Erythroblast (primary cell): ENCODE measurements at regions not wholly inside any gene's neighbourhood (a gene's known extent, or its start where the extent isn't known, plus 50 kb on each side); places are given as distances from the start of the nearest gene placed in this dataset.

Source experiments
- GATA1 ChIP-seq: IDR thresholded peaks from 2 replicates; pipeline ENCODE4 v1.6.1; 2011; ENCODE audit warnings: low read depth, mild to moderate bottlenecking, control low read depth, low read length, moderate library complexity
- POLR2A ChIP-seq: IDR thresholded peaks from 2 replicates; pipeline ENCODE4 v1.6.1; 2011; ENCODE audit warnings: mild to moderate bottlenecking, low read length

DNA sequence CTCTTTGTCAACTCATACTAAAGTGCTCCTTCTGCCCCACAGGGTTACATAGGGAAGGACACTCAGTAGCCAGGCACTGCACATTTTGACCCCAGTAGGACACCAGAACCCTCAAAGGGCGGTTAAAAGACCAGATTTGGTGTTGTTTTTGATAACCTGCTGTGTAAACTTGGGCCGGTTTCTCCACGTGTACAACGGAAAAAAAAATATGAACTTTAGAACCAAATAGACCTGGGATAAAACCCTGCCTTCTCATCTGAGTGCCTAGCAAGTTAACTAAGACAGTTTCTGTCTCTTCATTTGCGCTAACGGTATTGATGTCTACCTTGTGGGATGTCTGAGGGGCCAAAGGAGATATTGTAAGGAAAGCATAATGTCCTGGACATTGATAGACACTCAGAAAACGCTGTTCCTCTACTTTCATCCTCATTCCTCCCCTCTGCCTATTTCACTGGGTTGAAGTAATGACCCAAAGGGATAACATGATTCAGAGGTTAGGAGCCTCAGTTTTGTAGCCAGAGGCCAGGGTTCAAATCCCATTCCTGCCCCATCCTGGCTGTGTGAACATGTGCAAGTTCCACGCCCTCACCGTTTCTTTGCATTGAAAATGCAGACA lies 155.9 kb upstream of the LPP start:
- TF ChIP-seq POLR2A, result no peak
- no peak for TF ChIP-seq GATA1
